ENCODE measurements at regions not wholly inside any gene's neighbourhood (a gene's known extent, or its start where the extent isn't known, plus 50 kb on each side); places are given as distances from the start of the nearest gene placed in this dataset.

- DNase-seq (ENCODE audit: low read depth in 2 of 3, low spot score in 2 of 3) = no peak
Observed at GRCh38 chr10:36391405-36391804, 734.0 kb upstream of the ANKRD30A start.

DNA sequence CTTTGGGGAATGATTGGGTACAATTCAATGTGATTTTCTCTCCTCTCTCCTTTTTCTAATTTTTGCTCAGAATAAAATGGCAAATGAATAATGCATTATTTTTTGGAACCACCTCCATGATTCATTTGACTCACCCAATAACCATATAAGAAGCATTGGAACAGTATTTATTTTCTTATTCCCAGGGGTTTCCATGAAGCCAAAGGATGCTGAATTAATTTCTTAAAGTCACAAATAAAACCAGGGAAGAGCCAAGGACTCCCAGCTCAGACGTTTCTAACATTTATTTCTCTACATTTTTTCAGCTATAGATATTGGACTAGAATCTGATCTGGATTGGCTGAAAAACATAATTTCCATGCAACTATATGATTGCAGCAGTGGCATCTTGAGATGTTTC lies 735.2 kb upstream of the ANKRD30A start:
- DNase-seq (ENCODE audit: low read depth in 2 of 3, low spot score in 2 of 3) = no peak

DNA sequence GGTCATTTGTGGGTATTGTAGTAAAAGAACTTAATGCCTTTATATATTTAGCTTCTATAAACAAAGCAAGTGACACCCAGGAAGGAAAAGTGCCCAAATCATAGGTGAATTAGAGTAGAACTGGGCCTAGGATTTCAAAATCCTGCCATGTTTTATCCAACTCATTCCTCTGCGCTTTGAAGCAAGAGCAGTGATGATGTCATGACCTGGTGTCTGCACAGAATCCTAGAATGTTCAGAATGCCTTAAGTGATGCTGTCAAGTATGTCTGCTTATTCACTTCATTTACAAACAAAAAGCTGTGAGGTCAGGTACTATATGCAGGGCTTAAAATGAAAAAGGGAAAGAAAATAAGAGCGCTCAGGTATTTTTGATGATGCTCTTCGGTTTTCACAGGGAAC lies 737.2 kb upstream of the ANKRD30A start:
- no peak for DNase-seq (ENCODE audit: low read depth in 2 of 3, low spot score in 2 of 3)

DNA sequence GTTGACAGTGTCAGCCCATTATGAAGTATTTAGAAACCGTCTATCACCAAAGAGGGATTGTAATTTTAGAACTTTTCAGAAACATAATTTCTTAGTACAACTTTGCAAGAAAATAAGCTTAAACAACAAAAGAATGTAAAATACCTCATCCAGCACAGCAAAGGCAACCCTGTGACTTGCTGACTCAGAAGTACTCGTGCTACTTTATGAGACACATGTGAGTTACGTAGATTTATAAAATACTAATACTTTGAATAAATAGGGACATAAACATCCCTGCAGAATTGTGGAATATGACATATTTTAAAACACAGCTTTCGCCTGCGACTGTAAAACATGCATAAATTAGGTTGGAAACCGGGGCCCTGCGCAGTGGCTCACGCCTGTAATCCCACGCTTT lies 739.7 kb upstream of the ANKRD30A start:
- DNase-seq (ENCODE audit: low read depth in 2 of 3, low spot score in 2 of 3) = no peak

DNA sequence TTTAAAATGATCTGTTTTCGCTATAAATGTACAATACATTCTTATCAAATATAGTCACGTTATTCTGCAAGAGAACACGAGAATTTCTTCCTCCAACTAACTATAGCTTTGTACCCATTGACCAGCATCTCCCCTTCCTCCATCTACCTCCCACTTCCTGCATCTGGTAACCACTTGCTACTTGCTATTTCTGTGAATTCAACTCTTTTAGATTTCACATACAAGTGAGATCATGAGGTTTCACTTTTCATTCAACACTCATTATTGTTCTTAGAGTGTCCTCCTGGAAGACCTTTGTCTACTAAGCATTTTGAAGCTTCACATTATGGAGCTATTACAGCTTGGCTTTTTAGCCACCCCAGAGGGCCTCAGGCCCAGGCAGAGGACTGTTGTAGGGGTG lies 741.3 kb upstream of the FZD8 start:
- DNase-seq (ENCODE audit: low read depth in 2 of 3, low spot score in 2 of 3) = no peak

DNA sequence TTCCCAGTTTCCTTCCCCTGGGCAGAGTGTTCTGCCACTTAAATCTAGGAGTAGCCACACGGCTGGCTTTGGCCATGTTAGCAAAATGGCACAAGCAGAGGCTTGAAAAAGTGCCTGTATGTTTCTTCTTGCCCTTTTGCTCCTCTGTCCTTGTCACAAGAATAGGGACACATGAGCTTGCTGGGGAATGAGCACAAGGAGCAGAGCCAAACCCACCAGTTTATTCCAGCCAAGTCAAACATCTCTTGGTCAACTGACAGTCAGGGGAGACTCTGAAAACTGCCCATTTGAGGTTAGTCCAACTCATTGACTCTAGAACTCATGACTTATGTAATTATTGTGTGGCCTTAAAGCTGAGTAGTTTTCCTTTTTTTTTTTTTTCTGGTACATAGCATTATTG lies 739.7 kb upstream of the FZD8 start:
- DNase-seq (ENCODE audit: low read depth in 2 of 3, low spot score in 2 of 3) = no peak

DNA sequence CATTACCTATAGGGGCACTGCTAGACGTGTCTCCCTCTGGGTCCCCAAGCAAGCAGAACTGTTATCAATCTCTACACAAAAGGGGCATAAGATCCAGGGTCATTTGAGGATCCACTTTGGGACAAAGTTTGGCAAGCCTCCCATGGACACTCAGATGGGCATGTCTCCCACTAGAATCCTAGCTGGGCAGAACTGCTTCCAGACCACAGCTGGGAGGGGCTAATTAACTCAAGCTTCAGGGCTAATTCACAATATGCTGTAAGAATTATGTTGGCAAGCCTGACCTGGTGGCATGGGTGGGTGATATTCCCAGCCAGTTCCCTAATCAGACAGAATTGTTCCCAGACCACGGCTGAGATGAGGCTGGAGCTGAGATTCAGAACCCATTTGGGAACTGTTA lies 738.4 kb upstream of the FZD8 start:
- DNase-seq (ENCODE audit: low read depth in 2 of 3, low spot score in 2 of 3) = no peak

DNA sequence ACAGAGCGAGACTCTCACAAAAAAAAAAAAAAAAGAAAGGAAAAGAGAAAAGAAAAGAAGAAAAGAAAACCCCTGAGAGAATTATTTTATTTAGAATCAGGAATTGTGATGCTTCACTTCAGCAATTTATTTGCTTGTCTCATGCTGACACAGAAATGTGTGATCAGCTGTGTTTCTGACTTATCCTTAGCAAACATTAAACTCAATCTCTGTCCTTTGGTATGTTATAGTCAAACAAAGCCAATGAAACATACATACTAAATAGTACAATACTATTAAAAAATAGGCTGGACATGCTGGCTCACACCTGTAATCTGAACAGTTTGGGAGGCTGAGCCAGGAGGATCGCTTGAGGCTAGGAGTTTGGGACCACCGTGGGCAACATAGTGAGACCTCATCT lies 733.0 kb upstream of the FZD8 start:
- DNase-seq (ENCODE audit: low read depth in 2 of 3, low spot score in 2 of 3) = no peak

DNA sequence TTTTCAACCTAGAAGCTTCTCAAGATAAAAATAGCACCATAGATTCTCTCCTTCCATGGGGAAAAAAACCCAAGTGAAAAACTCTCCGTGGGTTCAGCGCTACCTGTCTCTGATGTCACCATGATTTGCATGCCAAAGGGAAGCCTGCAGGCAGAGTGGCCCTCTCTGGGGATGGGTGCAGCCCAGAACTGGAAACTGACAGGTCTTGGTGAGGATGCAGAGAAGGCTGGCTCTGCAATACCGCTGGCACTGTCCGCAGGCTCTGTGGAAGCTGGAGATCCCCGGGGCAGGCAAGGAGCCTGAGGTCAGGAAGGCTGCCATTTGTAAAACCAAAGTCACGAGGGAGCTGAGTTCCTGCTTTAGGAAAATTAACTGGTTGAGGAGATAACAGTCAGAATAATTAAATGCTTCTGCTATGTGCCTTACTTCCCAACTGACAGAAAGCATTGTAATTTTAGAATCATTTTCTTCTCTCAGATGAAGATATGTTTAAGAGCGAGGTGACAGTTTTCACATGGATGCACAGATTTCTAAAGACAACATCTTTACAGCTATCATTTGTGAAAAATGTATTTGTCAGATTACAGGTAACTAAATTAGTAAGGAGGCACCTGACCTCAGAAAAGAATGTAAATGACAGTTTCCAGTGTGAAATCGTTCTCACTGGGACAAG lies 731.5 kb upstream of the FZD8 start:
- DNase-seq (ENCODE audit: low read depth in 2 of 3, low spot score in 2 of 3) = no peak

GRCh38 chr10:36367362-36367761 lies 725.3 kb upstream of the FZD8 start:
- no peak for DNase-seq (ENCODE audit: low read depth in 2 of 3, low spot score in 2 of 3)

- DNase-seq (ENCODE audit: low read depth in 2 of 3, low spot score in 2 of 3) = no peak
Observed at GRCh38 chr10:36366843-36367242, 724.7 kb upstream of the FZD8 start.

- no peak for DNase-seq (ENCODE audit: low read depth in 2 of 3, low spot score in 2 of 3)
Observed at GRCh38 chr10:36366065-36366464, 724.0 kb upstream of the FZD8 start.

DNA sequence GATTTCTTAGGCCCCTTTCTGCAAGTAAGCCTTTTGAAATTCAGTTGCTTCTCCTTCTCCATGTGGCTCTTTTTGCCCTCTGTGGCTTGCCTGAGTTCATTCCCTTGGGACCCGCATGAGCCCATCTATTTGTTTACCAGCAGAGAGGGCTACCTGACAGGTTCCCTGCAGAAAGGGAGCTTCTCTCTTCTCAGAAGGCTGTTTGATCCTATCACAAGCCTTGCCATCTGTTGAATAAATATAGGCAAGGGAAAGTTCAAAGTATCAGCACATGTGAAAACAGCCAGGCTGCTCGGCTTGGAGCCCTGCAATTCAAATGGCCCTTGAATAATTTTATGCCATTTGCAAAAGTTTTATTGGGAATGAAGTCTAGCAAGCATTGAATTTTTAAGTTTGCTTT lies 720.2 kb upstream of the FZD8 start:
- no peak for DNase-seq (ENCODE audit: low read depth in 2 of 3, low spot score in 2 of 3)

DNA sequence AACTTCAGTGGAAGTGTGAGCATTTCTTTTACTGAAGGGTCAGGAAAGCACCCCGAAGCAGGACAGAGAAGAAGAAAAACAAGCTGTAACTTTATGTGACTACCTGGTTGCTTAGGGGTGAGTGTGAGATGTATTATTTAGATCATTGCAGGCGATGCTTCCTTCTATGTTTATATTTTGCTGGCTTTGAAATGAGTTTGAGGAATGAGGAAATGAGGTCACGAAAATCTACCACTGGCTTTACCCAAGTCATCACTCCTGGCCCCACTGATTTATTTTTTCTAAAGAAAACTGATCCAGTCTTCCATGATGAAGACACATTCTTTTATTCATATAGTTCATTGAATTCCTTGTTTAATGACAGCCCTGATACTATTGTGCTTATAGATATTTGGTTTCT lies 716.6 kb upstream of the FZD8 start:
- DNase-seq (ENCODE audit: low read depth in 2 of 3, low spot score in 2 of 3) = no peak

DNA sequence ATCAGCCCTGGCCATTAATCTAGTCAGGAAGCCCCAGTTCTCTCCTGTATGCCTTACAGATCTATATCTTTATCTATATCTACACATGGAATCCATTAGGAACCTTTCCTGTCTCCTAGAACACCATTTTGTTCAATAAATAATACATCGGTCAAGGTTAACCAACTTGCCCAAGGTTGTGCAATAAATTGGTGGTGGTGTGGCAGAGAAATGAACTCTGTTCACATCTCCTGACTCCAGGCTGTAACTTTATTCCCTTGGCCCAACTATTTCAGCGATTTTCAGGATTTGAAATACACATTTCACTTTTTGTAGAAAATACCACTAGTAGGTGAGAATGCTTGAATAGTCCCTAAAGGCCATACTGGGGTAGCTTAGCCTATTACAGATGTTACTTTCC lies 712.5 kb upstream of the FZD8 start:
- no peak for DNase-seq (ENCODE audit: low read depth in 2 of 3, low spot score in 2 of 3)

- DNase-seq (ENCODE audit: low read depth in 2 of 3, low spot score in 2 of 3) = no peak
Observed at GRCh38 chr10:36351159-36351558, 709.1 kb upstream of the FZD8 start.

DNA sequence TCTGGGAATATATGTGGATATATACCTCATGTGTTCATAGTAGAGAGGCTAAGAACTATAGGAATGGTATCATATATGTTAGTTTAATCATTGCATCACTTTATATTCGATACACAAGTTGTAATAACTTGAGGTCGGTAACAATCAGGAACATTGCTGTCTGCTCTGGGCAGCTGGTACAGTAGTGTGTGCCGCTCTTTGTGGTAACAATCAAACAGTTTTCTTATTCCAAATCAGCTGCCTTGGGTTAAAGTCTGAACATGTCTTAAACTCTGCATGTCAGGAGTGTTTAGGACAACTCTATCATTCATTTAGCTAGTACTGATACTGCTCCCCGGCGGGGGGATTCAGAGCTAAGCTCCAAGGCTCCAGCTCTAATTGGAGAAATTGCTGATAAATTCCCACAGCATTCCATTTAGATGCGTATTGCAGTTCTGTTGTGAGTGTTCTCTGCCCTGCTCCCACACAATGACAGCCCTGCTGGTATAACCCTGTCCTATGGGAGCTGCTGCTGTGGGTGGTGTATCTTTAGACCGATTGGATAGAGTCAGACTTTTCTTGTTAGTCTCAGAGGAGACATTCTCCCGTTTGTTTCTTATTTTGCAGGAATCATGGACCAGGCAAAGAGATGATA lies 707.5 kb upstream of the FZD8 start:
- no peak for DNase-seq (ENCODE audit: low read depth in 2 of 3, low spot score in 2 of 3)

DNA sequence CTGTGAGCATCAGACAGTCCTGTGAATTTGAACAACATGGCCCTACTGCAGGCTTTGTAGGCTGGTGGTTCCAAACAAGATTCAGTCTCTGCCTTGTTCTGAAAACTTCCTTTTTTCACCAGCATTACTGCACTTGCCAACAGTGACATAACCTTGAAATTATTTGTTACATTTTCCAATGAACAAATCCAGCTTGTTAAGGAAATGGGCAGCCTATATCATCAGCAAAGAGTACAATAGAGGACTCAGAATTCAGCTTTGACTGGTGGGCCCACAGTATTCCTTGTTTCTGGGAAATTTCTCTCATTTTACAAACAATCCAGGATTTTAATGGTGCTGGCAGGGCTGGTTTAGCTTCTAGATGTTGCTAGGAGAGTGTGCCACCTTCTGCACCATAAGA lies 703.7 kb upstream of the FZD8 start:
- no peak for DNase-seq (ENCODE audit: low read depth in 2 of 3, low spot score in 2 of 3)

DNA sequence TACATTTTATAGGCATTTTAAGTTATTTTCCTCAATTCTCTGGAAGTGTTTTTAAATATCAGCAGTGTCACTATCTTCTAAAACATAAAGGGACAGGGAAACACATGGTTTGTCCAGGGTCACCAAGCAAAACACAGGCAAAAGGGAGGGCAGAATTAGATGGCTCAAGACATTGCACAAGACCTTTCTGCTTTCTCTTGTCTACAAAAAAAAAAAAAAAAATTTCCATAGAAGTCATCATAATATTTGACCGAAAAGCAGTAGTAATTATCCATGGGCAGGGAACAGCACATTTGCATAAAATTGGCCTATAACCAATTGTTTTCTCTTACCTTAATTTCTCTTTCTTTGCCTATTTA lies 703.1 kb upstream of the FZD8 start:
- no peak for DNase-seq (ENCODE audit: low read depth in 2 of 3, low spot score in 2 of 3)

- DNase-seq (ENCODE audit: low read depth in 2 of 3, low spot score in 2 of 3) = no peak
Observed at GRCh38 chr10:36344240-36345174, 702.4 kb upstream of the FZD8 start.

GRCh38 chr10:36342781-36343180 lies 700.7 kb upstream of the FZD8 start:
- no peak for DNase-seq (ENCODE audit: low read depth in 2 of 3, low spot score in 2 of 3)

DNA sequence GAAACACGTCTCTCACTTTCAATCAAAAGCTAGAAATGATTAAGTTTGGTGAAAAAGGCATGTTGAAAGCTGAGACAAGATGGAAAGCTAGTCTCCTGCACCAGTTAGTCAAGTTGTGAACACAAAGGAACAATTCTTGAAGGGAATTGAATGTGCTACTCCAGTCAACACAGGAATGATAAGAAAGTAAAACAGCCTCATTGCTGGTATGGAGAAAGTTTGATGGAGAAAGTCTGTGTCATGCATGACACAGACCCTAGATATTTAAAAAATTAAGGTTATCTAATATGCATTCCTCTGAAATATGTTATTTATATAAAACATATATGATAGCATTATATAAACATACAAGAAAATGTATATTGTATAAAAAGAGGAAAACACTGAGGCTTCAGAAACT lies 699.4 kb upstream of the FZD8 start:
- no peak for DNase-seq (ENCODE audit: low read depth in 2 of 3, low spot score in 2 of 3)

Data from activated CD8-positive, alpha-beta memory T cell treated with anti-CD3 and anti-CD28 coated beads for 48 hours (primary cell).